Large intestine (tissue), 3 donors: ENCODE measurements at regions not wholly inside any gene's neighbourhood (a gene's known extent, or its start where the extent isn't known, plus 50 kb on each side); places are given as distances from the start of the nearest gene placed in this dataset.
"Not testable (repeated sequence)": the region's sequence is repeated elsewhere in the genome, so short reads cannot be mapped to it uniquely, and the experiment has no call there.

Experiments used
- DNase-seq, 2 donors: peaks; one replicate each; pipeline versions ENCODE4 v3.0.0 to v3.0.0-alpha.2; 2013
- H3K27ac ChIP-seq: one replicate; pipeline ENCODE4 v1.5.1; 2013; ENCODE audit warnings: low read length
- H3K27me3 ChIP-seq: 2 replicates; pipeline ENCODE4 v1.6.1; 2013; ENCODE audit warnings: low read length; ENCODE audit not compliant: control insufficient read depth, insufficient read depth
- H3K36me3 ChIP-seq: 2 replicates; pipeline ENCODE4 v1.6.1; 2013; ENCODE audit warnings: low read length; ENCODE audit not compliant: control insufficient read depth, insufficient read depth
- H3K4me1 ChIP-seq: one replicate; pipeline ENCODE4 v1.6.1; 2013; ENCODE audit warnings: low read length; ENCODE audit not compliant: control insufficient read depth, insufficient read depth
- H3K4me3 ChIP-seq: one replicate; pipeline ENCODE4 v1.5.1; 2013; ENCODE audit warnings: low read length
- H3K9me3 ChIP-seq: one replicate; pipeline ENCODE4 v1.6.1; 2013; ENCODE audit warnings: mild to moderate bottlenecking, low read depth, low read length, moderate library complexity; ENCODE audit not compliant: control insufficient read depth
- WGBS: methylation state at CpG from one replicate; pipeline ENCODE4 v1.1.5; 2013; ENCODE audit warnings: low lambda C conversion rate; ENCODE audit not compliant: insufficient coverage; 5-methylcytosine and 5-hydroxymethylcytosine counted together

DNA sequence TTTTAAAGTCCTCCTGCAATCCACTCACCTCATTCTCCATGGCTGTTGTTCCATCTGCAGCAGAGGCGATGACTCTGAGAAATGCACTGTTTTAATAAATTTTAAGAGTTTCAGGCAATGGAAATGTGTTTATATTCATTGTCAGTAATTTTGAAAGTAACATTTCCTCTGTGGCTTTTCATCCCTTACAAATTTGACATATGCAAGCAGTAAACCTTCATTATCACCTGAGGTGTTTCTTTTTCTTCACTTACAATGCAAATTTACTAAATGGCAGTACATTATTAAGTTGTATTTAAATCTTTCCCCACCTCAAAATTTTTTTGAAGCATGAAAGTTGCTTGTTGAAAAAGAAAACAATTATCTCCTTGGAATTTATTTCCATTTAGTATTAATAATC lies 136.9 kb downstream of the DIRAS2 start:
- 100% methylated on average over 1 of the region's 1 CpG for WGBS
- Histone ChIP-seq H3K27ac (no peak overlapping the region), H3K4me1 (no peaks in the 10 kb centered on the region), H3K27me3 (no peaks in the 10 kb centered on the region), H3K4me3 (no peak overlapping the region), H3K36me3 (no peaks in the 10 kb centered on the region), H3K9me3 (peaks cover 2% of the 10 kb centered on the region)
- DNase-seq: no peak

DNA sequence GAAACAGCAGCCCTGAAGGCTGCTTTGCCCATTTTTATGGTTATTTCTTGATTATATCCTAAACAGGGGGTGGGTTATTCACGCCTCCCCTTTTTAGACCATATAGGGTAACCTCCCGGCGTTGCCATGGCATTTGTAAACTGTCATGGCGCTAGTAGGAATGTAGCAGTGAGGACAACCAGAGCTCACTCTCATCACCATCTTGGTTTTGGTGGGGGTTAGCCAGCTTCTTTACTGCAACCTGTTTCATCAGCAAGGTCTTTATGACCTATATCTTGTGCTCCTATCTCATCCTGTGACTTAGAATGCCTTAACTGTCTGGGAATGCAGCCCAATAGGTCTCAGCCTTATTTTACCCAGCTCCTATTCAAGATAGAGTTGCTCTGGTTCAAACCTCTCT lies 136.2 kb downstream of the DIRAS2 start:
- not testable (repeated sequence) for H3K27ac ChIP-seq, H3K9me3 ChIP-seq, H3K36me3 ChIP-seq, H3K4me1 ChIP-seq, H3K4me3 ChIP-seq, H3K27me3 ChIP-seq, DNase-seq
- WGBS: no CpG with 5 or more reads among the region's 4 CpGs

DNA sequence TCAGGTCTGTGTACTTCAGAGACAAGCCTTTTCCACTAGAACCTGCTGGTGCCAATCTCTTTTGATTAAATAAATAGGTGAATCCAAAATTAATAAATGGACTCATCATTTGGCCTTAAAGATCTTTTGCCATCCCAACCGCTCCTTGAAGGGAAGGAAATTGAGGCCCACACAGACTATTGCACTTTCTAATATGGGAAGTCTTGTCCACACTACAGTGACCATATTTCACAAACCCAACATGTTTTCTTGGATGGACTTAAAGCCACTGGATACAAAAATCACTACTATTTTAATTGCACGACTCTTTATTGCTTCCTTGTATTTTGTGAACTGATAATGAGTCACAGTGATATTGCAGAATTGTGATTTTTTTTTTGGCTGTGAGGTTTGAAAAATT lies 135.0 kb downstream of the DIRAS2 start:
- WGBS: 100% methylated on average over 2 of the region's 2 CpGs
- Histone ChIP-seq H3K9me3 (peaks cover 2% of the 10 kb centered on the region), H3K27me3 (no peaks in the 10 kb centered on the region), H3K4me3 (no peak overlapping the region), H3K27ac (no peak overlapping the region), H3K36me3 (no peaks in the 10 kb centered on the region), H3K4me1 (no peaks in the 10 kb centered on the region)
- no peak for DNase-seq

DNA sequence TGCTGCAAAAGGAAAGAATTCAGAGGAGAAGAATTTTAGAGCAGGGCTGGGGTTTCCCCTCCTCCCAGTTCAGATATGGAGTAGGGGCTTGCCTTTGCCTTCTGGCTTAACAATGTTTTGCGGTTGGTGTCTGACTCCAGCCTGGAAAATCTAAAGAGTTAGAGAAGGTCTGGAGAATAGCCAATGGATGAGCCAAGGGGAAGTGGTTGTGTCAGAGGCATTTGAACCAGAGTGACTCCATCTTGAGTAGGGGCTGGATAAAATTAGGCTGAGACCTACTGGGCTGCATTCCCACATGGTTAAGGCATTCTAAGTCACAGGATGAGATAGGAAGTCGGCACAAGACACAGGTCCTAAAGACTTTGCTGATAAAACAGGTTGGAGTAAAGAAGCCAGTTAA lies 133.7 kb downstream of the DIRAS2 start:
- WGBS: no CpG with 5 or more reads among the region's 2 CpGs

DNA sequence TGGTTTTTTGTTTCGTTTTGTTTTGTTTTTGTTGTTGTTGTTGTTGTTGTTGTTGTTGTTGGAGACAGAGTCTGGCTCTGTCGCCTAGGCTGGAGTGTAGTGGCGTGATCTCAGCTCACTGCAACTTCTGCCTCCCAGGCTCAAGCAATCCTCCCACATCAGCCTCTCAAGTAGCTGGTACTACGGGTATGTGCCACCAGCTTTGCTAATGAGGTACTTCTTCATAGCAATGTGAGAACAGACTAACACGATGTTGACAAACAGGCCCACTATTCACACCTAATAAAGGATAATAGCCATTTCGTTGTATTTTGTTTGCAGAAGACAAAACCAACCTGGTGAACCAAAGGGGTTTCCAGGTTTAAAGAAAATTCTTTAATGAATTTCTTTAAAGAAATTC lies 130.9 kb downstream of the DIRAS2 start:
- Histone ChIP-seq H3K27ac (no peak overlapping the region), H3K27me3 (no peaks in the 10 kb centered on the region), H3K9me3 (no peaks in the 10 kb centered on the region), H3K4me1 (no peaks in the 10 kb centered on the region), H3K36me3 (no peaks in the 10 kb centered on the region), H3K4me3 (no peak overlapping the region)
- no peak for DNase-seq
- WGBS: 50% methylated on average over 1 of the region's 6 CpGs

More for the DNA sequence above, 133.7 kb downstream of the DIRAS2 start:
- no peaks in the 10 kb centered on the region for H3K27me3 ChIP-seq
- no peaks in the 10 kb centered on the region for H3K9me3 ChIP-seq
- no peaks in the 10 kb centered on the region for H3K36me3 ChIP-seq
- DNase-seq: no peak
- no peak overlapping the region for H3K27ac ChIP-seq
- H3K4me1 ChIP-seq: no peaks in the 10 kb centered on the region
- H3K4me3 ChIP-seq: no peak overlapping the region

DNA sequence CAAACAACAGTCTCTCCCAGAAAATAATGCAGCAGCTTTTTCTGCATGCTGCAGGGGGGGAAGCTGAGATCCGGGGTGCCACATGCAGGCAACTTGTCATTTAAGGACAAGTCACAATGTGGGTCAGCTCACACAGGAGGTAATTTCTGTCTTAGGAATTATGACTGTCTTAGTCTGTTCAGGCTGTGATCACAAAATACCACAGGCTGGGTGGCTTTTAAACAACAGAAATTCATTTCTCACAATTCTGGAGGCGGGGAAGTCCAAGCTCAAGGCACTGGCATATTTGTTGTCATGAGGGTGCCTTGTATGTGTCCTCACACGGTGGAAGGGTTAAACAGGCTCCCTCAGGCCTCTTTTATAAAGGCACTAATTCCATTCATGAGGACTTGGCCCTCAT lies 127.7 kb downstream of the DIRAS2 start:
- no peaks in the 10 kb centered on the region for H3K4me1 ChIP-seq
- DNase-seq: no peak
- no peaks in the 10 kb centered on the region for H3K27me3 ChIP-seq
- H3K4me3 ChIP-seq: no peak overlapping the region
- H3K9me3 ChIP-seq: no peaks in the 10 kb centered on the region
- H3K27ac ChIP-seq: no peak overlapping the region
- no CpG with 5 or more reads among the region's 3 CpGs for WGBS
- no peaks in the 10 kb centered on the region for H3K36me3 ChIP-seq

DNA sequence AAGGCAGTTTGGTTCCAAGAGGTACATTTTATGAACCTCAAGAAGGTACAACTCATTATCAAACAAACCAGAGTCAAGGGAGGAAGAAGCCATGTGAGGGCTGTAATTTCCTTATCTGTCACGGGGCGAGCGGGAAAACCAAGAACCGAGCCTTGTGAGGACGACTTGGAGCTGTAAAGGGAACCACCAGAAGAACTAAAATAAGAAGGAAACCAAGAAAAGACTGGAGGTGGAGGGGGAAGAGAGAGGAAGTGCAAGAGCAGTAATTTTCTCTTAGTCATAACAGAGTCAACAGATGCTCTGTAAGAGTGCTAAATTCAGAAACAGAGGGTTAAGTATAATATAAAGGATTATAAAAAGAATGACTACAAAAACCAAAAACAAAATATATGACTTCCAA lies 127.1 kb downstream of the DIRAS2 start:
- Histone ChIP-seq H3K4me3 (no peak overlapping the region), H3K27me3 (no peaks in the 10 kb centered on the region), H3K27ac (no peak overlapping the region), H3K36me3 (no peaks in the 10 kb centered on the region), H3K9me3 (no peaks in the 10 kb centered on the region), H3K4me1 (no peaks in the 10 kb centered on the region)
- WGBS: 89% methylated on average over 5 of the region's 5 CpGs
- DNase-seq: no peak

DNA sequence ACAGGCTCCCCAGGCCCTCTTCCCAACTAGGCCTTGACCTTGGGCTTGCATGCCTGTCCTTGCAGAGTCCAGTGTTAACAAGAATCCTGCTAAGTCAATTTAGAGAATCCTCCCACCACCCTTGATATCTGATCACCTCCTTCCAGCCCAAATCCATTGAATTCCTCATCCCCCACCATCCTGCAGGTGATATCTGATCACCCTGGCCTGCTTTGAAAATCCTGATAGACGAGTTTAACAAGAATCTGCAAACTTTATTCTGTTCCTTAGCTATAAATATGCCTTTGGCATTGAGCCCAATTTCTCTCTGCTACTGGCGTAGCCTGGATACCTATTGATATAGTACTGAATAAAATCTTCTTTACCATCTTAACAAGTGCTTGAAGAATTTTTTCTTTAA lies 125.5 kb downstream of the DIRAS2 start:
- DNase-seq: no peak
- Histone ChIP-seq H3K36me3 (no peaks in the 10 kb centered on the region), H3K27ac (no peak overlapping the region), H3K9me3 (no peaks in the 10 kb centered on the region), H3K4me1 (no peaks in the 10 kb centered on the region), H3K4me3 (no peak overlapping the region), H3K27me3 (no peaks in the 10 kb centered on the region)
- 40% methylated on average over 1 of the region's 2 CpGs for WGBS

DNA sequence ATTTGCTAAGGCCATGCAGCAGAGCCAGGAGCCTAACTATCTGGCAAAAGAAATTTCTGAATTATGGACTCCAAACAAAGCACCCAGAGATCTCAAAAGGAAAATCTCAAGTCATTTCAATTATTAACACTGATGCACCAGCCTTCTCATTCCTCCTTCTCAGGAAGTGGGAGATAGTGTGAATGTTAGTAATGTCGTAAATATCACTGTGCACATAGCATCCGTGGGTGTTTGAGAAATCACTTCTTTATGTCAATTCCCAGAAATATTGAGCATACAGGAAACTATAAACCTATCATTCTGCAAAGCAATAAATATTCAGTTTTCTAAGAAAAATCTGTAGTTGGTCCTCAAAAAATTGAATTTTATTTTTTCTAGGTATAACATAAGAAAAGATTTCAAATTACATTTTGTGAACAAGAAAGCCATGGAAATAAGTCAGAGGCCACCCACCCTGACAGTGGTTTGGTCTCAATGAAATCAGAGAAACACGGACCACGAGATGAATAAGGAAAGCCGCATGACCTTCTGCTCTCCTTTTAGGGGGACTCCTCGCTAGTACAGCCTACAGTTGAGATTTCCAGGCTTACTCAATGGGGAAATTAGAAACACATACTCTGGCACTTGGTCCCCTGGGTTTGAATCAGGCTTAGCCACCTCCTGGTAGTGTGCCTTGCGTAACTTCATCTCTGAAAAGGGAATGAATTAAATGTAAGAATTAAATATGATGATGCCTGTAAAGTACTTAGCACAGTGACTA lies 120.6 kb downstream of the DIRAS2 start:
- Histone ChIP-seq H3K4me3 (no peak overlapping the region), H3K27me3 (no peaks in the 10 kb centered on the region), H3K36me3 (no peaks in the 10 kb centered on the region), H3K27ac (no peak overlapping the region), H3K4me1 (no peaks in the 10 kb centered on the region), H3K9me3 (no peaks in the 10 kb centered on the region)
- no peak for DNase-seq
- WGBS: no CpG with 5 or more reads among the region's 7 CpGs

DNA sequence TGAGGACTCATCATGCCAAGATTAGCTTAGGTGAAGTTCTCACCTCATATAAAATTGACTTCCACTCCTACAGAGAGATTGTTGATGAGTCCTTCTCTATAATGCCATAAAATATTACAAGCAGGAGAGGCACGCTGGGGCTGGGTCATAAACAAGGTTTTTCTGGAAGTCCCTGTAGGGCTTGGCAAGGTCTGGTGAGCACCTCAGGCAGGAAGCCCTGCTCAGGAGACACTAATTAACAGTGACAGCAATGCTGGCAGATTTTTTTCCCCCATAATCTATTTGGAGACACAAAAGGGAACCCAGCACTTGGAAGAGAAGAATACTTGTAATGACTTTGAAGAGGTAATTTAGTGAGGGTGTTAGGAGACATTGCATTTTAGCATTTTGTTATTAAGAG lies 118.7 kb downstream of the DIRAS2 start:
- no peaks in the 10 kb centered on the region for H3K4me1 ChIP-seq
- no peaks in the 10 kb centered on the region for H3K27me3 ChIP-seq
- no peak overlapping the region for H3K4me3 ChIP-seq
- DNase-seq: no peak
- H3K9me3 ChIP-seq: no peaks in the 10 kb centered on the region
- no peak overlapping the region for H3K27ac ChIP-seq
- no peaks in the 10 kb centered on the region for H3K36me3 ChIP-seq
- WGBS: no CpG with 5 or more reads among the region's 1 CpG

DNA sequence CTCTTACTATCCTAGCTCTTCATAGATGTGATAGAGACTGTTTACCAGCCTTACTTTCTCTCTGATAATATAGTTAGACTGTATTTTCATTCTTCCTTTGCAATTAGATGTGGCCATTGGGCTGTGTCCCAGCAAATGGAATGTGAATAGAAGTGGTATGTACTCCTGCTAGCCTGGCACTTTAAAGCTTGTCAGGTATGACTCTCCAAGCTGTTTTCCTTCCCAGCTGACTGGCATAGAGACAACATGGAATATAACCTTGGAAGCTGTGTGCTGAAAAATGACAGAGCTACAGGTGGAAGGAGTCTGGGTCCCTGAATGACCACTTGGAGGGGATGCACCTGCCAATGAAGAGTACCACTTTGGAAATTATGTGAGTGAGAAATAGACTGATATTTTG lies 116.2 kb downstream of the DIRAS2 start:
- Histone ChIP-seq H3K9me3 (no peaks in the 10 kb centered on the region), H3K36me3 (no peaks in the 10 kb centered on the region), H3K27me3 (no peaks in the 10 kb centered on the region), H3K4me3 (no peak overlapping the region), H3K27ac (no peak overlapping the region), H3K4me1 (no peaks in the 10 kb centered on the region)
- DNase-seq: no peak
